C4-2B (cell line): ENCODE measurements at regions not wholly inside any gene's neighbourhood (a gene's known extent, or its start where the extent isn't known, plus 50 kb on each side); places are given as distances from the start of the nearest gene placed in this dataset.

Experiments
- ZFX ChIP-seq: fragments of 450-650 bp; IDR thresholded peaks from 2 replicates; pipeline ENCODE4 v1.6.1; 2017
- TF ChIP-seq, protein P1 (sequence below): fragments of 450-650 bp; conservative IDR thresholded peaks from 2 replicates; pipeline ENCODE4 v1.5.1; 2017; ENCODE audit warnings: mild to moderate bottlenecking

DNA sequence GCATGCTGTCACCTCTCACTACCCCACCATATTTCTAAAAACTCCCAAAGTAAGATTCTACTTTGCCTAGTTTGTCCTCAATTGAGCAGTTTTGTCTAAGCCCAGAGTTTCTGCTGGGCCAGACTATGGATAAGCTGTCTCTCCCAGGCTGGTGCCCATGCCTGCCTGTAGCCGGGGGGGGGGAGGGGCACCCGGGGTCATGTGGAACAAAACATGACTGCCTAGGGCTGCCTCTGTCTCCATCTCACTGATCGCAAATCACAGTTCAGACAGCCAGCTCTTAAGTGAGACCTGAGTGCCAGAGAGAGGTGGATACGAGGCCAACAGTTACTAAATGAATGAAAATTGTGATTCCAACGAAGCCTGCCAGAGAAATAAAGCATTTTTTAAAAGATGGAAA, 78.8 kb upstream of the RPRML start:
- TF ChIP-seq, protein P1, sequence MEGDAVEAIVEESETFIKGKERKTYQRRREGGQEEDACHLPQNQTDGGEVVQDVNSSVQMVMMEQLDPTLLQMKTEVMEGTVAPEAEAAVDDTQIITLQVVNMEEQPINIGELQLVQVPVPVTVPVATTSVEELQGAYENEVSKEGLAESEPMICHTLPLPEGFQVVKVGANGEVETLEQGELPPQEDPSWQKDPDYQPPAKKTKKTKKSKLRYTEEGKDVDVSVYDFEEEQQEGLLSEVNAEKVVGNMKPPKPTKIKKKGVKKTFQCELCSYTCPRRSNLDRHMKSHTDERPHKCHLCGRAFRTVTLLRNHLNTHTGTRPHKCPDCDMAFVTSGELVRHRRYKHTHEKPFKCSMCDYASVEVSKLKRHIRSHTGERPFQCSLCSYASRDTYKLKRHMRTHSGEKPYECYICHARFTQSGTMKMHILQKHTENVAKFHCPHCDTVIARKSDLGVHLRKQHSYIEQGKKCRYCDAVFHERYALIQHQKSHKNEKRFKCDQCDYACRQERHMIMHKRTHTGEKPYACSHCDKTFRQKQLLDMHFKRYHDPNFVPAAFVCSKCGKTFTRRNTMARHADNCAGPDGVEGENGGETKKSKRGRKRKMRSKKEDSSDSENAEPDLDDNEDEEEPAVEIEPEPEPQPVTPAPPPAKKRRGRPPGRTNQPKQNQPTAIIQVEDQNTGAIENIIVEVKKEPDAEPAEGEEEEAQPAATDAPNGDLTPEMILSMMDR: no peak
- no peak for TF ChIP-seq ZFX
